ENCODE measurements at regions not wholly inside any gene's neighbourhood (a gene's known extent, or its start where the extent isn't known, plus 50 kb on each side); places are given as distances from the start of the nearest gene placed in this dataset.

DNA sequence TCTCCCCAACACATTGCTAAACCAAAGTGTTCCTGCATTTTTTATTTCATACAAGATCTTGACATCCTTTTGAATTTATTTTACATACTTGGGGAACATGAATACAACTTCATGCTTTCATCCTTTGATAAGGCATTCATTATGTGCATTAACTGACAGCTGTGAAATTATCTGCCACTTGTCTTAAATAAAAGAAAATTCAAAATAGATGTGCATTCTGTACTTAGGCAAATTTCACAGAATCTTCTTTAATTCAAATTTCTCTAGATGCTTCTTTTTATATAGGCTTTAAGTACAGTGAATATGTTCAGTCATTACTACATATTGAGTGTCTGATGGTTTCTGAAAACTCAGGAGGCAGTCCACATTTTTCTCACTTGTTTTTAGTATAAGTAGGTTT lies 518.1 kb downstream of the EPHA5 start:
- H3K4me1 ChIP-seq, result no peaks in the 10 kb centered on the region
- H3K9me3 ChIP-seq, result no peaks in the 10 kb centered on the region
- no peak for DNase-seq
- no peak for TF ChIP-seq POLR2A (IDR thresholded peaks at IDR 0.05)
- TF ChIP-seq, protein P1, sequence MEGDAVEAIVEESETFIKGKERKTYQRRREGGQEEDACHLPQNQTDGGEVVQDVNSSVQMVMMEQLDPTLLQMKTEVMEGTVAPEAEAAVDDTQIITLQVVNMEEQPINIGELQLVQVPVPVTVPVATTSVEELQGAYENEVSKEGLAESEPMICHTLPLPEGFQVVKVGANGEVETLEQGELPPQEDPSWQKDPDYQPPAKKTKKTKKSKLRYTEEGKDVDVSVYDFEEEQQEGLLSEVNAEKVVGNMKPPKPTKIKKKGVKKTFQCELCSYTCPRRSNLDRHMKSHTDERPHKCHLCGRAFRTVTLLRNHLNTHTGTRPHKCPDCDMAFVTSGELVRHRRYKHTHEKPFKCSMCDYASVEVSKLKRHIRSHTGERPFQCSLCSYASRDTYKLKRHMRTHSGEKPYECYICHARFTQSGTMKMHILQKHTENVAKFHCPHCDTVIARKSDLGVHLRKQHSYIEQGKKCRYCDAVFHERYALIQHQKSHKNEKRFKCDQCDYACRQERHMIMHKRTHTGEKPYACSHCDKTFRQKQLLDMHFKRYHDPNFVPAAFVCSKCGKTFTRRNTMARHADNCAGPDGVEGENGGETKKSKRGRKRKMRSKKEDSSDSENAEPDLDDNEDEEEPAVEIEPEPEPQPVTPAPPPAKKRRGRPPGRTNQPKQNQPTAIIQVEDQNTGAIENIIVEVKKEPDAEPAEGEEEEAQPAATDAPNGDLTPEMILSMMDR (IDR thresholded peaks at IDR 0.05), result no peak
- intact Hi-C loops (cut with DNase I), result no loop called here
- no peaks in the 10 kb centered on the region for H3K27me3 ChIP-seq
- no peaks in the 10 kb centered on the region for H3K36me3 ChIP-seq
- no peak overlapping the region for H3K4me3 ChIP-seq (replicated peaks in 1 of 3)
- no peak overlapping the region for H3K27ac ChIP-seq

GRCh38 chr4:65139998-65140397 lies 530.3 kb downstream of the EPHA5 start:
- intact Hi-C loops (cut with DNase I), result no loop called here
- Histone ChIP-seq H3K36me3 (no peaks in the 10 kb centered on the region), H3K27me3 (no peaks in the 10 kb centered on the region), H3K4me3 (replicated peaks in 1 of 3) (no peak overlapping the region), H3K4me1 (no peaks in the 10 kb centered on the region), H3K9me3 (no peaks in the 10 kb centered on the region), H3K27ac (no peak overlapping the region)
- TF ChIP-seq POLR2A (IDR thresholded peaks at IDR 0.05), result no peak
- TF ChIP-seq, protein P1 (IDR thresholded peaks at IDR 0.05), result no peak
- 85 to 91% methylated on average over 1 of the region's 1 CpG for WGBS, 2 donors
- no peak for DNase-seq

GRCh38 chr4:65126200-65126599 lies 544.1 kb downstream of the EPHA5 start:
- intact Hi-C loops (cut with DNase I), result no loop called here
- Histone ChIP-seq H3K4me1 (no peaks in the 10 kb centered on the region), H3K27me3 (no peaks in the 10 kb centered on the region), H3K9me3 (no peaks in the 10 kb centered on the region), H3K27ac (no peak overlapping the region), H3K36me3 (no peaks in the 10 kb centered on the region), H3K4me3 (replicated peaks in 1 of 3) (no peak overlapping the region)
- 74% methylated on average over 2 of the region's 2 CpGs for WGBS, 2 donors
- no peak for TF ChIP-seq POLR2A (IDR thresholded peaks at IDR 0.05)
- TF ChIP-seq, protein P1 (IDR thresholded peaks at IDR 0.05), result no peak
- DNase-seq, result no peak

- intact Hi-C loops (cut with DNase I), result no loop called here
- 37 to 46% methylated on average over 1 of the region's 1 CpG for WGBS, 2 donors
- H3K36me3 ChIP-seq, result no peaks in the 10 kb centered on the region
- H3K4me1 ChIP-seq, result no peaks in the 10 kb centered on the region
- TF ChIP-seq, protein P1 (IDR thresholded peaks at IDR 0.05), result no peak
- no peak for TF ChIP-seq POLR2A (IDR thresholded peaks at IDR 0.05)
- no peaks in the 10 kb centered on the region for H3K27me3 ChIP-seq
- no peak for DNase-seq
- H3K27ac ChIP-seq, result no peak overlapping the region
- H3K9me3 ChIP-seq, result no peaks in the 10 kb centered on the region
- no peak overlapping the region for H3K4me3 ChIP-seq (replicated peaks in 1 of 3)
These were observed 550.0 kb downstream of the EPHA5 start for GRCh38 chr4:65120287-65120686.

DNA sequence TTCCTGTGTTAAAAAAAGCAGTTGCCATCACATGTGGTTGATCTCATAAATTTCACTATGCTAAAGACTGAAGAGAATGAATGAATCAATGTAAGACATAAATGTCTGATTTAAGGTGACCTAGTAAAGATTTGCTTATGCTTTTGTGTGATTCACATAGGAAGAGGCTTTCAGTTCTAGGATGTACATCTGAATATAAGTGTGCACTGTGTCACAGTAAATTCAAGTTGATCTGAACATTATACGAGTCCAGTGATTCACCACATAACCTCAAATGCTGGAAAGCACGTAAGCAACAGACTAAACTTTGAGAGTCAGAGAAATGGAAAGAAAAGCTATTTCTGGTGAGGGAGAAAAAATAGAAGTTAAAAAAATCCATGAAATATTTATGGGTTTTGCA lies 567.9 kb downstream of the EPHA5 start:
- Histone ChIP-seq H3K36me3 (no peaks in the 10 kb centered on the region), H3K4me1 (no peaks in the 10 kb centered on the region), H3K4me3 (replicated peaks in 1 of 3) (no peak overlapping the region), H3K9me3 (peaks cover 5% of the 10 kb centered on the region), H3K27ac (no peak overlapping the region), H3K27me3 (no peaks in the 10 kb centered on the region)
- DNase-seq, result no peak
- intact Hi-C loops (cut with DNase I), result no loop called here
- 92 to 97% methylated on average over 2 of the region's 2 CpGs for WGBS, 2 donors
- TF ChIP-seq POLR2A (IDR thresholded peaks at IDR 0.05), result no peak

- intact Hi-C loops (cut with DNase I), result no loop called here
These were observed 573.7 kb downstream of the EPHA5 start for GRCh38 chr4:65096630-65097029.

More at GRCh38 chr4:65096630-65097029, 573.7 kb downstream of the EPHA5 start:
- no peak overlapping the region for H3K27ac ChIP-seq
- H3K4me1 ChIP-seq, result no peaks in the 10 kb centered on the region
- TF ChIP-seq POLR2A (IDR thresholded peaks at IDR 0.05), result no peak
- TF ChIP-seq, protein P1 (IDR thresholded peaks at IDR 0.05), result no peak
- no peak overlapping the region for H3K4me3 ChIP-seq (replicated peaks in 1 of 3)
- no peaks in the 10 kb centered on the region for H3K27me3 ChIP-seq
- WGBS, 2 donors, result 50 to 59% methylated on average over 1 of the region's 1 CpG
- no peak for DNase-seq
- H3K9me3 ChIP-seq, result no peaks in the 10 kb centered on the region
- H3K36me3 ChIP-seq, result no peaks in the 10 kb centered on the region
